ENCODE measurements at regions not wholly inside any gene's neighbourhood (a gene's known extent, or its start where the extent isn't known, plus 50 kb on each side); places are given as distances from the start of the nearest gene placed in this dataset.

GRCh38 chr10:107790271-107790670 is 625.8 kb upstream of the SORCS1 start:
- POLR2A ChIA-PET (ENCODE audit: unreplicated experiment): no interaction called here
- TF ChIP-seq CTCF (conservative IDR thresholded peaks at IDR 0.05): no peak
- TF ChIP-seq EZH2 (IDR thresholded peaks at IDR 0.05; ENCODE audit: low read depth): no peak
- Histone ChIP-seq H3F3A (ENCODE audit: insufficient read depth, low read depth) (no peaks in the 10 kb centered on the region), H3K27ac (no peak overlapping the region), H3K4me2 (no peak overlapping the region), H3K4me1 (replicated peaks; ENCODE audit: insufficient read depth) (no peaks in the 10 kb centered on the region), H3K36me3 (ENCODE audit: low read depth) (no peaks in the 10 kb centered on the region), H4K20me1 (ENCODE audit: insufficient read depth) (no peaks in the 10 kb centered on the region), H3K79me2 (ENCODE audit: low read depth) (no peaks in the 10 kb centered on the region), H3K27me3 (ENCODE audit: insufficient read depth, low read depth) (no peaks in the 10 kb centered on the region), H3K9me3 (ENCODE audit: insufficient read depth, low read depth) (no peaks in the 10 kb centered on the region), H2AFZ (no peak overlapping the region), H3K9me2 (ENCODE audit: insufficient read depth) (no peaks in the 10 kb centered on the region), H3K4me3 (no peak overlapping the region)
- CTCF ChIA-PET: no interaction called here
- BruUV-seq (replicated peaks): no TSS peak
- intact Hi-C loops (cut with micrococcal nuclease; ENCODE audit: unreplicated experiment): no loop called here
- no peak for DNase-seq

GRCh38 chr10:107771066-107771465 is 606.6 kb upstream of the SORCS1 start:
- no peak overlapping the region for H2AFZ ChIP-seq
- no TSS peak for BruUV-seq (replicated peaks)
- no peak overlapping the region for H3K27ac ChIP-seq
- no peaks in the 10 kb centered on the region for H3K36me3 ChIP-seq (ENCODE audit: low read depth)
- H3K9me3 ChIP-seq (ENCODE audit: insufficient read depth, low read depth): no peaks in the 10 kb centered on the region
- intact Hi-C loops (cut with micrococcal nuclease; ENCODE audit: unreplicated experiment): no loop called here
- ChIA-PET POLR2A (ENCODE audit: unreplicated experiment) (no interaction called here), CTCF (no interaction called here)
- TF ChIP-seq EZH2 (IDR thresholded peaks at IDR 0.05; ENCODE audit: low read depth) (no peak), CTCF (conservative IDR thresholded peaks at IDR 0.05) (no peak)
- H3K9me2 ChIP-seq (ENCODE audit: insufficient read depth): no peaks in the 10 kb centered on the region
- no peak overlapping the region for H3K4me3 ChIP-seq
- no peak for DNase-seq
- no peaks in the 10 kb centered on the region for H4K20me1 ChIP-seq (ENCODE audit: insufficient read depth)
- H3K4me1 ChIP-seq (replicated peaks; ENCODE audit: insufficient read depth): no peaks in the 10 kb centered on the region
- no peak overlapping the region for H3K4me2 ChIP-seq
- no peaks in the 10 kb centered on the region for H3K27me3 ChIP-seq (ENCODE audit: insufficient read depth, low read depth)
- H3F3A ChIP-seq (ENCODE audit: insufficient read depth, low read depth): no peaks in the 10 kb centered on the region
- no peaks in the 10 kb centered on the region for H3K79me2 ChIP-seq (ENCODE audit: low read depth)

GRCh38 chr10:107767185-107767584 is 602.7 kb upstream of the SORCS1 start:
- Histone ChIP-seq H3K9me2 (ENCODE audit: insufficient read depth) (no peaks in the 10 kb centered on the region), H3K4me3 (no peak overlapping the region), H4K20me1 (ENCODE audit: insufficient read depth) (no peaks in the 10 kb centered on the region), H3K27ac (no peak overlapping the region), H3K36me3 (ENCODE audit: low read depth) (no peaks in the 10 kb centered on the region), H2AFZ (no peak overlapping the region), H3K27me3 (ENCODE audit: insufficient read depth, low read depth) (no peaks in the 10 kb centered on the region), H3K4me2 (no peak overlapping the region), H3F3A (ENCODE audit: insufficient read depth, low read depth) (no peaks in the 10 kb centered on the region), H3K4me1 (replicated peaks; ENCODE audit: insufficient read depth) (no peaks in the 10 kb centered on the region), H3K9me3 (ENCODE audit: insufficient read depth, low read depth) (no peaks in the 10 kb centered on the region), H3K79me2 (ENCODE audit: low read depth) (no peaks in the 10 kb centered on the region)
- intact Hi-C loops (cut with micrococcal nuclease; ENCODE audit: unreplicated experiment): no loop called here
- ChIA-PET CTCF (no interaction called here), POLR2A (ENCODE audit: unreplicated experiment) (no interaction called here)
- BruUV-seq (replicated peaks): no TSS peak
- TF ChIP-seq CTCF (conservative IDR thresholded peaks at IDR 0.05) (no peak), EZH2 (IDR thresholded peaks at IDR 0.05; ENCODE audit: low read depth) (no peak)
- DNase-seq: no peak

Data from PC-9 (cell line).